Mesendoderm (in vitro differentiated cells): ENCODE measurements at regions not wholly inside any gene's neighbourhood (a gene's known extent, or its start where the extent isn't known, plus 50 kb on each side); places are given as distances from the start of the nearest gene placed in this dataset.

Source experiments
- DNase-seq: peaks from one replicate; pipeline ENCODE4 v3.0.0; 2013
- H2AK5ac ChIP-seq: 2 replicates; pipeline ENCODE4 v1.6.1; 2013; ENCODE audit warnings: low read length, inconsistent platforms
- H2BK120ac ChIP-seq: 2 replicates; pipeline ENCODE4 v1.6.1; 2013; ENCODE audit warnings: low read depth, mild to moderate bottlenecking, low read length, moderate library complexity, mixed read lengths
- H2BK15ac ChIP-seq: replicated peaks from 2 replicates; pipeline ENCODE4 v1.6.1; 2013; ENCODE audit warnings: low read depth, mild to moderate bottlenecking, moderate library complexity
- H2BK5ac ChIP-seq: 2 replicates; pipeline ENCODE4 v1.6.1; 2013; ENCODE audit warnings: low read length, inconsistent platforms
- H3K18ac ChIP-seq: 2 replicates; pipeline ENCODE4 v1.6.1; 2013; ENCODE audit warnings: mild to moderate bottlenecking, low read length, mixed read lengths
- H3K23ac ChIP-seq: one replicate; pipeline ENCODE4 v1.6.1; 2013; ENCODE audit warnings: low read length
- H3K27ac ChIP-seq: 2 replicates; pipeline ENCODE4 v1.5.1; 2013; ENCODE audit warnings: low read depth, mild to moderate bottlenecking, inconsistent platforms, low read length, moderate library complexity
- H3K27me3 ChIP-seq: 2 replicates; pipeline ENCODE4 v1.6.1; 2013; ENCODE audit warnings: low read length, control low read depth, mild to moderate bottlenecking, inconsistent platforms; ENCODE audit not compliant: insufficient read depth, poor library complexity
- H3K36me3 ChIP-seq: 2 replicates; pipeline ENCODE4 v1.6.1; 2013; ENCODE audit warnings: low read length, inconsistent platforms; ENCODE audit not compliant: control insufficient read depth, insufficient read depth
- H3K4ac ChIP-seq: one replicate; pipeline ENCODE4 v1.6.1; 2013; ENCODE audit warnings: low read depth, mild to moderate bottlenecking, low read length, moderate library complexity
- H3K4me1 ChIP-seq: 2 replicates; pipeline ENCODE4 v1.6.1; 2013; ENCODE audit warnings: low read depth, low read length, inconsistent platforms; ENCODE audit not compliant: control insufficient read depth
- H3K4me2 ChIP-seq: 2 replicates; pipeline ENCODE4 v1.6.1; 2013; ENCODE audit warnings: low read length
- H3K4me3 ChIP-seq: 2 replicates; pipeline ENCODE4 v1.5.1; 2013; ENCODE audit warnings: mild to moderate bottlenecking, low read length
- H3K56ac ChIP-seq: one replicate; pipeline ENCODE4 v1.6.1; 2013; ENCODE audit warnings: low read length
- H3K79me1 ChIP-seq: 2 replicates; pipeline ENCODE4 v1.6.1; 2013; ENCODE audit warnings: low read length, inconsistent platforms
- H3K79me2 ChIP-seq: 2 replicates; pipeline ENCODE4 v1.6.1; 2013; ENCODE audit warnings: mild to moderate bottlenecking, low read length; ENCODE audit not compliant: control insufficient read depth, insufficient read depth
- H3K9ac ChIP-seq: 2 replicates; pipeline ENCODE4 v1.6.1; 2013; ENCODE audit warnings: low read length, inconsistent platforms
- H4K5ac ChIP-seq: one replicate; pipeline ENCODE4 v1.6.1; 2013; ENCODE audit warnings: low read length
- H4K8ac ChIP-seq: one replicate; pipeline ENCODE4 v1.6.1; 2013; ENCODE audit warnings: low read depth, mild to moderate bottlenecking, control low read depth, low read length, moderate library complexity
- WGBS: extraction: QIAGEN DNeasy Blood & Tissue Kit; methylation state at CpG from one replicate; pipeline ENCODE4 v1.1.7; 2013; ENCODE audit warnings: low lambda C conversion rate, missing lambda C conversion rate; ENCODE audit not compliant: insufficient coverage; ENCODE audit errors: extremely low coverage; 5-methylcytosine and 5-hydroxymethylcytosine counted together

DNA sequence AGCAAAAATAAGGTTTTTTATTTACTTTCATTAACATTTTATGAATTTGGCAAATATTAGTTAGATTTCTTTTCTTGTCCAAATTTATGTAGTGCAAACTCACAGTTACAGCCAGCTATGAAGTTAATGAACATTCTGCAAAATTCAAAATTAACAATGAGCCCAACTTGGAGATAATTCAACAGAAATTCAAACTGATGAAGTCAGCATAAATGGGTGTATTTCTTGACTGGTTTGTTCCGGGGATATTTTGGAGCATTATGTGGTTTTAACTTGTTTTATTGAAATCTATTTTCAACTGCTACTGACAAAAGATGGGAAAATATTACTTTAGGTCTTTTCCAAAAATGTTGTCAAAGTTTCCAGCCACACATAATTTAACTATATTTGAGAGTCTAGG lies 807.9 kb downstream of the CDH8 start:
- Histone ChIP-seq H3K79me2 (no peaks in the 10 kb centered on the region), H4K5ac (no peak overlapping the region), H3K4ac (no peak overlapping the region), H2BK5ac (no peak overlapping the region), H3K9ac (no peak overlapping the region), H2BK120ac (no peak overlapping the region), H3K27me3 (no peaks in the 10 kb centered on the region), H2BK15ac (no peak overlapping the region), H3K36me3 (no peaks in the 10 kb centered on the region), H3K79me1 (no peaks in the 10 kb centered on the region), H3K27ac (no peak overlapping the region), H3K4me1 (no peaks in the 10 kb centered on the region), H3K18ac (no peak overlapping the region), H3K56ac (no peak overlapping the region), H4K8ac (no peak overlapping the region), H2AK5ac (no peak overlapping the region), H3K4me3 (no peak overlapping the region), H3K23ac (no peak overlapping the region), H3K4me2 (no peak overlapping the region)
- WGBS = no CpG with 5 or more reads among the region's 1 CpG
- no peak for DNase-seq

DNA sequence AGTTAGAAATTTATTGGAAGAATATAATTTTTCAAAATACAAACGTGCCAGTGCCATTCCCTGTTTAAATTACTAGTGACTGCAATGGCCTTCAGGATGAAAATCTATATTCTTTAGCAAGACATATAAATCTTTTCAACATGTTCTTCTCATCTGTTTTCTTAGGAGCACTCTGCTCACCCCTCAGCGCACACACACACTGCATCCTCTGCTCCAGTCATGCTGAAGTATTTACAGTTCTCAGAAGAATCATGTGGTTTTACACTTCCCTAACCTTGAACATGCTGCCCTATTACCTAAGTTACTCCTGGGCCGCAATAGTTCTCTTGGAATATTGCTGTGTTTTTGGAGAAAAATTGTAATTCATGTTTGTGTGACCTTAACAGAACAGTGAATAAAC lies 820.6 kb downstream of the CDH8 start:
- Histone ChIP-seq H4K5ac (no peak overlapping the region), H3K4me3 (no peak overlapping the region), H2BK120ac (no peak overlapping the region), H3K27ac (no peak overlapping the region), H3K4me1 (no peaks in the 10 kb centered on the region), H4K8ac (no peak overlapping the region), H3K79me2 (no peaks in the 10 kb centered on the region), H2BK15ac (no peak overlapping the region), H2BK5ac (no peak overlapping the region), H2AK5ac (no peak overlapping the region), H3K4me2 (no peak overlapping the region), H3K23ac (no peak overlapping the region), H3K56ac (no peak overlapping the region), H3K4ac (no peak overlapping the region), H3K18ac (no peak overlapping the region), H3K27me3 (no peaks in the 10 kb centered on the region), H3K9ac (no peak overlapping the region), H3K79me1 (no peaks in the 10 kb centered on the region), H3K36me3 (no peaks in the 10 kb centered on the region)
- no CpG with 5 or more reads among the region's 3 CpGs for WGBS
- DNase-seq = no peak

DNA sequence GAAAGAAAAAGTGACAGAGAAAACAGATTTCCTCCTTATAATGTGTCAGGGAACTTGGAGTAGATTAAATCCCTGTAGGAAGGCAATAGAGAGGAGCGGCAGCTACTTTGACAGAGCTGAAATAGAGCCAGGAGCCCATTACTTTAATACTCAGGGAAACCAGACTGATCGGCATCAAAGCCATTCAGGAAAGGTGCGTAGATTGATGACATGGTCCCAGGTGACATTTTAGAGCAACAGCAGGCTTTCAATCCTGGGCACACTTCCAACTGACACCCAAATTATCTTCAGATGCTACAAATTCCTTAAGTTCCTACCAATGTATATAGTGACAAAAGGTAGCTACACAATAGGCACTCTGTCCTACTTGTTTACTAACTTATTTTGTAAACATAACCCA lies 821.5 kb downstream of the CDH8 start:
- Histone ChIP-seq H3K79me2 (no peaks in the 10 kb centered on the region), H3K18ac (no peak overlapping the region), H4K8ac (no peak overlapping the region), H3K4me2 (no peak overlapping the region), H3K4ac (no peak overlapping the region), H2BK5ac (no peak overlapping the region), H2BK120ac (no peak overlapping the region), H4K5ac (no peak overlapping the region), H3K9ac (no peak overlapping the region), H3K36me3 (no peaks in the 10 kb centered on the region), H2AK5ac (no peak overlapping the region), H3K56ac (no peak overlapping the region), H3K27me3 (no peaks in the 10 kb centered on the region), H3K4me3 (no peak overlapping the region), H3K27ac (no peak overlapping the region), H2BK15ac (no peak overlapping the region), H3K23ac (no peak overlapping the region), H3K4me1 (no peaks in the 10 kb centered on the region), H3K79me1 (no peaks in the 10 kb centered on the region)
- DNase-seq = no peak
- WGBS = no CpG with 5 or more reads among the region's 3 CpGs

DNA sequence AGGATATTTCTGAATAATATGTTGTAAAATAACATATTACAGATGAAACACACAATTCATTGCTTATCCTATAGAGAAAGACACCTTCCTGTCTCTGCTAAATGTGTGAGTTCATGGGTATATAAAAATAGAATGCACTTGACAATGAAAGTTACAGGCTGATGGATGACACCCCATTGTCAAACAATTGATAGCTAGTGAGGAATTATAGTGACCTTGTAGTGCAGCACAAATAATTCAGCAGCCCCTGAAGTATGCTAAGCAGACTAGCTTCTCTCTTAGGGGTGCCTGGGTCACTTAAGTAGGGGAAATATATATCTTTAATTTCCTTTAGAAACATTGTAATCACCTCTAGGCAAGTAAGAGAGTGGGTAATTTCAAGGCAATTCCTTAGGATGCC lies 826.2 kb downstream of the CDH8 start:
- Histone ChIP-seq H3K79me2 (no peaks in the 10 kb centered on the region), H3K79me1 (no peaks in the 10 kb centered on the region), H3K4ac (no peak overlapping the region), H3K18ac (no peak overlapping the region), H3K9ac (no peak overlapping the region), H3K27me3 (no peaks in the 10 kb centered on the region), H3K4me1 (no peaks in the 10 kb centered on the region), H3K4me2 (no peak overlapping the region), H3K27ac (no peak overlapping the region), H4K5ac (no peak overlapping the region), H3K56ac (no peak overlapping the region), H3K36me3 (no peaks in the 10 kb centered on the region), H3K4me3 (no peak overlapping the region), H2BK120ac (no peak overlapping the region), H2BK5ac (no peak overlapping the region), H2BK15ac (no peak overlapping the region), H3K23ac (no peak overlapping the region), H2AK5ac (no peak overlapping the region), H4K8ac (no peak overlapping the region)
- DNase-seq = no peak

DNA sequence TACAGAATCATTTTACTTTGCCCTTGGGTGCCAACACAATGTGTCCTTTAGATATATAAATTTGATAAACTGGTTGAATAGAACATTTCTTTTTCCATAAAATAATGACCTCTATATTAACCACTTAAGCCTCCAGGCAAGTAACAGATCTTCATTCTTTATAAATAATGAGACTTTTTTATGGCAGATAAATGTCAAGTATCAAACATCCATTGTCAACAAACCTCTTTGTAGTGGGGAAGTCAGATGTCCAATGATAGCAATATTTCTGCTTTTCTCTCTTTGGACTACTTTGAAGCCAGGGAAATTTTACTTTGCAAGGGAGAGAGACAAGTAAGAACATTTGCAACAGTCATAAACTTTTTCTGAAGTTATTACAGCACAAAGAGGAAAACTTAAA lies 841.2 kb downstream of the CDH8 start:
- Histone ChIP-seq H3K4me3 (no peak overlapping the region), H2BK120ac (no peak overlapping the region), H3K79me1 (no peaks in the 10 kb centered on the region)

DNA sequence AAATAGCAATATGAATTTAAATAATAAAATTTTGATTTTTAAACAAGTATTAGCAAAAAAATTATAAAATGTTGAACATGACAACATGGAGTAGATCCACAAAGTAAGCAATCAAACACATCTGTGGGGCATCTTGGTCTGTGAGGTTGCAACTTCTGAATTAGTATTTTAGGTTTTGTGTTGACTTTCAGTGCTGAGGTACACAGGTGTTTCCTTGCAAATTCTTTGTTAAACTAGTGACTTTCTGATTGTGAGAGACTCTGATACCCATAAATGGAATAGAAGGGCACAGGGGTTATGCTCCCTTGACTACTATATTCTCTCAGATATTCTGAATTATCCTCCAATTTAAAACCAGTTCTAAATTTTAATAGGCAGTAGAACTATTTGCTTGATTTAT lies 841.7 kb downstream of the CDH8 start:
- H3K23ac ChIP-seq = no peak overlapping the region
- H2BK5ac ChIP-seq = no peak overlapping the region
- no peaks in the 10 kb centered on the region for H3K36me3 ChIP-seq
- no peak overlapping the region for H3K9ac ChIP-seq
- H3K4me2 ChIP-seq = no peak overlapping the region
- H3K18ac ChIP-seq = no peak overlapping the region
- no peak overlapping the region for H2BK15ac ChIP-seq
- H3K27me3 ChIP-seq = no peaks in the 10 kb centered on the region
- no peak overlapping the region for H3K27ac ChIP-seq
- H3K79me1 ChIP-seq = no peaks in the 10 kb centered on the region
- H2BK120ac ChIP-seq = no peak overlapping the region
- no peak for DNase-seq
- no peak overlapping the region for H4K8ac ChIP-seq
- no peak overlapping the region for H4K5ac ChIP-seq
- H3K4me1 ChIP-seq = no peaks in the 10 kb centered on the region
- no peak overlapping the region for H2AK5ac ChIP-seq
- no peak overlapping the region for H3K56ac ChIP-seq
- no peak overlapping the region for H3K4ac ChIP-seq
- H3K4me3 ChIP-seq = no peak overlapping the region
- H3K79me2 ChIP-seq = no peaks in the 10 kb centered on the region

More for the DNA sequence above, 841.2 kb downstream of the CDH8 start:
- H3K79me2 ChIP-seq = no peaks in the 10 kb centered on the region
- H2BK15ac ChIP-seq = no peak overlapping the region
- no peaks in the 10 kb centered on the region for H3K4me1 ChIP-seq
- H2AK5ac ChIP-seq = no peak overlapping the region
- H3K4ac ChIP-seq = no peak overlapping the region
- no peaks in the 10 kb centered on the region for H3K27me3 ChIP-seq
- no peak overlapping the region for H3K27ac ChIP-seq
- H3K23ac ChIP-seq = no peak overlapping the region
- H4K5ac ChIP-seq = no peak overlapping the region
- no peak overlapping the region for H3K4me2 ChIP-seq
- H2BK5ac ChIP-seq = no peak overlapping the region
- no peak overlapping the region for H3K18ac ChIP-seq
- no peak overlapping the region for H4K8ac ChIP-seq
- no peak overlapping the region for H3K9ac ChIP-seq
- no peak overlapping the region for H3K56ac ChIP-seq
- DNase-seq = no peak
- H3K36me3 ChIP-seq = no peaks in the 10 kb centered on the region
